Hematopoietic multipotent progenitor cell treated with erythropoietin and hydrocortisone succinate and interleukin-3 and kit ligand, for 4 days (in vitro differentiated cells): ENCODE measurements at regions not wholly inside any gene's neighbourhood (a gene's known extent, or its start where the extent isn't known, plus 50 kb on each side); places are given as distances from the start of the nearest gene placed in this dataset.

Experiments used
- DNase-seq: peaks from one replicate; pipeline ENCODE4 v3.0.0-alpha.2; 2015

DNA sequence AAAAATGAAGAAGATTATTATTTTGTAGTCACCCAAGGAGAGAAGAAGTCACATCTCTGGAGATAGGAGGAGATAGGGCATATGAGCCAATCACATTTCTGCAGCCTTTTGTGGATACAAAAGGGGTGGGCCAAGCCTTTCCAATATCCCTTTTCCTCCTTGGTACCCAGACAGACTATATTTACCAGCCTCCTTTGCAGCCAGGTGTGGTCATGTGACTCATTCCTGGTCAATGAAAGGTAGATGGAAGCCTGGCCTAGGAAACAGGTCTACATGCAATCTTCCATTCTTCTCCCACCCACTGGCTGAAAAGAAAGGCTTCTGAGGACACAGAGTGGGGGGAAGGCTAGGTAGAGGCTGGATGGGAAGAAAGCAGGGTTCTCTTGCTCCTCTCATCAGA, 58.1 kb upstream of the ERG start:
- DNase-seq, result no peak

DNA sequence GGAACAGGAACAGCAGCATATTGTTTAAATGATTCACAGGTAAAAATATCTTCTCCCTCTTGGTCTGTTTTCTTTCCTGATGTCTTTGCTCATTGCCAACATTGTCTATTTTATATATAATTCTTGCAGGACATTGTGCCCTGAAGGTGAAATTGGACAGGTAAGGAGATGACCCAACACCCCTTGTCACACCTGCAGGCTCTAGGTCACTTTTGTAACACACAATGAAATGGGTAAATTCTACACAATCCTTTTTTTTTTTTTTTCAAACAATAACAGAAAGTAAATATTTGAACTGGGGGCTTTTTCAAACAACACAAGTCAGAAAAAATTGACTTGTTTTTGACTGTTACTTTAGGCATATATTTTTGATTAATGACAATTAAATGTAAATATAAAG, 62.9 kb upstream of the ERG start:
- DNase-seq, result no peak

DNA sequence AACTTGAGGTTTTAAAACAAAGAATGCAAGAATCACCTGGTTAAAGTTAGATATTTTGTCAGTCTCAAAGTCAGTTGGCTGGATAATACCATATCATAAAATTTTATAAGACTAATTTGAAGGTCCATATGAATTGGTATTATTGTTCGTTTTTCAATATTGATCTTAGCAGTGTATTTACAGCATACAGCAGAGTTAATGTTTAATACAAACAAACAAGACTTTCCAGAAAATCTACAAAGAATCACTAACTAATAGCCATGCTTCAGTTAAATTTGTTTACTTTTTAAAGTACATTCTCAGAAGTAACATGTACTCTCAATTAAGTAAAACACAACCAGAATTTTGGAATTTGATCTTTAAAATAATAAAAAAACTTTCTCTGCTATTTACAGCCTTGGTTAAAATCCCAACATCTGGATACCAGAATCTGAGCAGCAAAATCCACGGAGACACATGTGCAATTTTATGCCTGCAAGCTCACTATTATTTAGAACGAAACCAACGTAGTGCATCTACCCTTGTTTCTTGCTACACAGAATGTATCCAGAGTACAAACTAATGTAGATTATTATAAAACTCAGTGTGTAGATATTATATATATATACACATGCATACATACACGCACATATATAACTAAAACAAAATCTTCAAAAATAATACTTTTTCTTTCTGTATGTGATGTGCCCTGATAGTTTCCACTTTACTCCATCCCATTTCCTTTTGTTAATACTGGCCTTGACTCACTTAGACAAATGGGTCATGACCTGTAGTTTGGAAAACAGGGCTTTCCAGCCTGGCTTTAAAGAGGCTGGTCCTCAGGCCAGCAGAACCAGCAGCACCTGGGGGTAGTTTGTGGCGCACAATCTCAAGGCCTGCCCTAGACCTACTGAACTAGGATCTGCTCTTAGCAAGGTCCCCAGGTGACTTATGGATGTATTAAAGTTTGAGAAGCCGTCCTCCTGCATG, 63.6 kb upstream of the ERG start:
- no peak for DNase-seq

DNA sequence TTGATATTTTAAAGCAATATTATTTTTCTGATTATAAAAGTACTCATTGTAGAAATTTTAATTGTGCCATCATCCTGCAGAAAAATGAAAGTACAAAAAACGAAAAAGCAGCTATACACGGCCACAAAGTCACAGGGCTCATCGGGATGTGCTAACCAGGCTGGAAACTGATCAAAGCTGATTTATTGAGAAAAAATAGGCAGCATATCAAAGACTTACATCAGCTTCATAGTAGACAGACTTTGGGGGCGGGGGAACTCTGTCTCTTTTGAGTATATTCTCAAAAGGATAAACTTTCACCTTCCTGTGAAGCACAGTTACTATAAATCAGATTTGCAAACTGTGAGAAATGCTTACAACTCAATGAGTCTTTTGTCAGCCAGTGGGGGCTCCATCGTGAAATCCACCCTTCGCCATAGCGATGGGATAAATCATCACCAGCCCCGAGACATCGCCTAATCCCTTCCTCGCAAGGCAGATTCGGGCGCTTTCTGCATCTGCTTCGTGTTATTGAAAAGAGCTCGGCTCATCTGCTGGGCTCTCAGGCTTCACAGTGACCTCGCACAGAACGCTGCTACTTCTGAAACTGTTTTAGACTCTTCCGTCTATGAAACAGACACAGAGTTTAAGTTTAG, 69.2 kb upstream of the ERG start:
- DNase-seq, result no peak

DNA sequence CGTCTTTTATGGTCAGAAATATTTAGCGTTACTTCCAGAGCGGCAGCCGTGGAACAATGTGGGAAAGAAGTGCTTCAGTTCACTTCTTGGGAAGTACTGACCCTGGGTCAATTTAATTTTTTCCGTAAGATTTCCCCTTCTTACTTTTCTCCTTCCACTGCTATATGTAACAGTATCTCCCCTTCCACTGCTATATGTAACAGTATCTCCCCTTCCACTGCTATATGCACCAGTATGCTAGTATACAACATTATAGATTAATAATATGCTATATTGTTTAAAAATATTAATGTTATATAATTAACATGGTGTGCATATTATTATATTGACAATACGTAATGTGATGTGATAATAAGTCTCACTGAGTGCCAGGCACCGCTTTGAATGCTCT, 69.7 kb upstream of the ERG start:
- DNase-seq, result no peak

DNA sequence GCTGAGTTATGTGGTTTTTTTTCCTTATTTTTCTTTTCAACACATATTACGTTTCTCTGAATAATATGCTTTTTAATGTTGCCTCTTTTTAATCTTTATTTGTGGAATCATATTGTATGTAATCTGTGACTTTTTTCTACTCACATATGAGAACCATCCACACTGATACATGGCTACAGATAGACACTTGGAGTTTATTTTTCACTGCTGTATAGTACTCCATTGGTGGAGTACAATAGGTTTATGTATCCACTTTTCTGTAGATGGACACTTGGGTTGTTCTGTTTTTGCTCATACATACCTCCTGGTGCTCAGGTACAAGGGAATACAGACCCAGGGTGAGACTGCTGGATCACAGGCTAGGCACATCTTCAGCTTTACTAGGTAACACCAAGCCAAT, 71.5 kb upstream of the ERG start:
- DNase-seq, result no peak

DNA sequence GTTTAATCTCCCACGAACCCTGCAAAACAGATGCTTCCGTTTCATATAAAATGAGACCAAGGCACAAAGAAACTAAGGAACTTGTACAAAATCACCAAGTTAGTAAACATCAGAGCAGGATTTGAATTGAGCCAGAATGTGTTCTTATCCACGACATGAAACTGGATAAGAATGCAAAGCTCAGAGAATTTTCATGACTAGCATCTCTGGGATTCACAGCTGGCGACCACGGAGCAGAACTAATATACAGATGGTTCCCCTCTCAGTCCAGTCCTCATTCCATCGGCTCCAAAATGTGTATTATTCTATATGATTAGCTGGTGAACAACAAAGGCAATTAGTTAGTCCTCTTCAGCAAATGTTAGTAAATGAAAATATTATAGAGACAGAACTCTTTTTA, 72.3 kb upstream of the ERG start:
- DNase-seq, result no peak

DNA sequence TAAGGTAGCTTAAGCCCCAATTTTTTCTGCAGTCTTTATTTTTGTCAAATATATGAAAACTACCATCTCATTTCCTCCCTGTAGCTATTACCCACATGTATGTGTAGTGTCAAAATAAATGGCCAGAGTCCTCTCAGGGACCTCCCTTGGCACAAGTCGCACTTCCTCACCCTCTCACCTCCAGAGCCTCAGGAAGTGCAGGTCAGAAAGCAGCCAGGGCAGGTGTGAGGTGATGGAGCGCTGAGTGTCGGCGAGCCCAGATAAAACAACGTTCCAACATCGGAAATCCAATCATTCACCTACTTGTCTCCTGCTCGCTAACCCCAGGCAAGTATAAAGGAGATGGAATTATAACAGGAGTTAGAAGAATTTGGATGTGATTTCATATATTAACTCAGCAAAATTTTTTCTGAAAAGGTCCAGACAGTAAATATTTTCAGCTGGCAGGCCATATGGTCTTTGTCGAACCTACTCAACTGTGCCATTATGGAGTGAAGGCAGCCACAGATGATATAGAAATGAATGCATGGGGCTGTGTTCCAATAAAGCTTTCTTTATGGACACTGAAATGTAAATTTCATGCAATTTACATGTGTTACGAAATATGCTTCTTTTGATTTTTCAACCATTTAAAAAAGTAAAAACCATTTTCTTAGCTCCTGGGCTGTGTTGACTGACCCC, 76.8 kb upstream of the ERG start:
- DNase-seq, result no peak

DNA sequence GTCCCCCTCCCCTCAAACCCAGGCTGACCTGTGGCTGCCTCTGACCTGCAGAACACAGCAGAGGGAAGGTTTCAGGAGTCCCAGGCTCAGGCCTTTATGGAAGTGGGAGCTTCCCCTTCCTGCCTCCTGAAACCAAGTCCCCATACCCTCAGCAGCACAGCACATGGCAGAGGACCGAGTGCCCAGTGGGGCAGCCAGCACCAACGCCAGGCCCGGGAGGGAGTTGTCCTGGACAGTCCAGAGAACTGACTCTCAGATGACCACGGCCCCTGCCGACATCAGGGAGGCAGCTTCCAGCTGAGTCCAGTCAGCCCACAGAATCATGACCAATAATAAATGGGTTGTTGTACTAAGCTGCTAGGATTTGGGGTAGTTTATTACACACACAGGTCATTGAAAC, 79.6 kb upstream of the ERG start:
- no peak for DNase-seq

DNA sequence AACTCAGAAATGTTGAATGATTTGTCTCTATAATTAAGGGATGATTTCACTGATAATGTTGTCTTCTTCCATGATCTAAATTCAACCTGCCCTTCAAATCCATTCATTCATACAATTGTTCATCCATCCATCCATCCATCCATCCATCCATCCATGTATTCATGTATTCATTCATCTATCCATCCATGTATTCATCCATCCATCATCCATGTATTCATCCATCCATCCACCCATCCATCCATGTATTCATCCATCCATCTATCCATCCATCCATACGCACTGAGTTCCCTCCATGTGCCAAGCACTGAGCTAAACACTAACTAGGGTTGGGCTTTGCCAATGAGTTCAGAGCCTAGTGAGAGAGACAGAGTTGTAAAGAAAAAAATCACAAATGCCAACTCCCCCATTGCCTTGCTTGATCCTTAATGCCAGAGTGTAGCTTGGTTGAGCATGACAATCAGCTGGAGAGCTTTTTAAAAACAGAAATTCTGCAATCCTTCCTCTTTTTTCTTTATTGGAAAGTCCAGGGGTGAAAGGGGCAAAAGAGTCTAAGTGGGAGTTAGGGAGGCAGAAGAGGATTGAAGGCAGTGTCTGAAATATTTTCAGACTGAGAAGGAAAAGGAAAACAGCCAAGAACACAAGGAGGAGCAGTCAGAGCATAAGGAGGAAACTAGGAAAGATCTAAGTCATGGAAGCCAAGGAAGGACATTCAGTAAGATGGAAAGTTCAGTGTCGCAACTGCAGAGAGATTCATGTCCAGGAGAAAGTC, 92.4 kb upstream of the ERG start:
- DNase-seq, result no peak

DNA sequence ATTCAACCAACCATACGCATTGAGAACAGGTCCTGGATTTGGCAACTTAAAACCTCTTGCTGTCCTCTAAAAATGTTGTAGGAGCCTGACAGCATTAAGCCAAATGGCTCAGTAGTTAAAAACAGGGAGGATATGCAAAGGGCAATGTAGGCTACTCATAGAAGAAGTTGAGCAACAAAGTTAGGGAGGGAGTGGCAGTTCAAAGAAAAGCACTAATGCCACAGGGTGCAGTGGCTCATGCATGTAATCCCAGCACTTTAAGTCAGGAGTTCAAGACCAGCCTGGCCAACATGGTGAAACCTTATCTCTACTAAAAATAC, 92.9 kb upstream of the ERG start:
- DNase-seq, result no peak

DNA sequence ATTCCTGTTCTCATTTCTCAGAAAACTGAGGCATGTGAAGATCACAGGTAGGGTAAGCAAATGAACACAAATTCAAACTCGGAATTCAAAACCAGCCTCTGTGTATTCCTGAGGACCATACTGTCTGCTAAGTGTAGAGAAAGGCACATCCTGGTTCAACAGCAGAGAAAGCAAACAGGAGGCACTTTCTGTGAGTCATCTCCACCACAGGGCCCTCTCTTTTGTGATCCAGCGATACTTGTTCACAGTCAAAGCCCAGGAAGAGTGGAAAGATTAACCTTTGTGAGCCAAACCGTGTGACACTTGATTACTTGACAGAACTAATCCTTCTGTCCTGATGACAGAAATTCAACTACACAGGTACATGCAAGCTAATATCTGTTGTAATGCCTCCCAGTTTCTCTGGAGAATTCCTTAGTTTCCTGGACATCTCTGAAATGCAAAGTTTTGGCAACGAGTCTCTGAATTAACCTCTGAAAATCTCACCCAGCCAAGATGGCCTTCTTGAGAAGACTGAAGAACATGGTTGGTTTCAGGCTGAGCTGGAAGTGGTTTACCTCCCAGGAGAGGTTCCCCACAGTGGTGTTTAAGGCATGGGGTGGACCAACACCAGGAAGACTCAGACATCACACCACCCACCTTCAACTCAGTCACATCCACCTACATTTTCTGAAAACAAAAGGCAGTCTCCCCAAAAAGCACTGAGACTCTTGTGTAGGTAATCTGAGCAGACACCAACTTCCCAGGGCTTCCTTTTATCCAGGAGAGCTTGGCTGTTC, 98.2 kb upstream of the ERG start:
- no peak for DNase-seq

DNA sequence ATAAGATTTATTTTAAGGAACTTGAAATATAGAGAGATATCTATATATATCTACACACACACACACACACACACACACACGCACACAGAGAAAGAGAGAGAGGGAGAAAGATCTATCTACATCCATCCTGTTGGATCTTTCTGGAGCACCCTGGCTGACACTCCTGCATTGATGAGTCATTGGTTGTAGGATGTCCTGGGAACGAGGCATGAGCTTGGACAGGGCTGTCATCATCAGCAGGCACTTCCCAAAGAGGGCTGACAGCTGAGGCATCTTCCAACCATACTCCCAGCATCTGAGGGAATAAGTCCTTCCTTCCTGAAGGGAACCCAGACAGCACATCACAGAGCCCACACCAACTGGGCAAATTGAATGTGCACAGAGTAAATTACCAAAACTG, 99.1 kb upstream of the ERG start:
- DNase-seq, result no peak

DNA sequence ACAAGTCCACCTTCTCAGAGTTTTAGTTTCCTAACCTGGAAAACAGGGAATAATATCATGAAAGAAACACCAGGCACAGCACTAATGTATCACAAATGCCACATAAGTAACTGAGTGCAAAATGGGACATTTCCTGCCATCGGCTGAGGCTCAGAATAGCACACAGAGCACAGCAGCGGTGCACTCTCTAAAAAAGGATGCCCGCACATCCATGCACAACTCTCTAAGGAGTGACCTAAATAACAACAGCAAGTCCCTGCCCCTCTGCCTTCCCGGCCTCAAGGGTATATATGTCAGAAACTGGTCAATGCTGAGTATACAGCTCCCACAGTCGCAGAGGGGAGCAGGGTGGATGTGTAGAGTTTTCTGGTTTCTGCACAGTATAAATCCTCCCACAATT, 100.1 kb upstream of the ERG start:
- no peak for DNase-seq

DNA sequence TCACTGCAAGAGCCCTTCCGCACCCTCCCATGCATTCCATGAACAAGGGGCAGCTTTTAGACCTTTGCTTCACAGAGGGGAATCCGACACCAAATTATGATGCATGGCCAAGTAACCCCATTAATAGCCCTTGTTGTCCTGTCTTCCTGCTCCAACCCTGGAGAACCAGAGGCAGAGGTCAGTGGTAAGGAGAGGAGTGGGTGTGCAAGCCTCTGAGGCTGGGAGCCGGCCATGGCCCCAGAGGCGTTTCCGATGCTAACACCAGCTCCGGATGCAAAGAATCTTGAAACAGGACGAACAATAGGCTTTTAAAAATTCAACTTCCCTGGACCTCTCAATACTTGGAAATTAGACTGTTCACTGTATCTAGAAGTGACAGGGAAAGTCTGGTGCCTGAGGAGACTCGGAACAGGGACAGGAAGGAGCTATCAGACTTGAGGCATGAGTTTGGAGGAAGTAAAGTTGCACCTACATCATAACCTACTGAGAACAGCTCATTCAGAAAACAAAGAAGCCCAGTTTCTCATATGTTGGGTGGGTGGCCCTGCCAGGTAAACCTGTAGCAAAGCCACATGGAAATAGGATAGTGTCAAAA, 101.2 kb upstream of the ERG start:
- peak; percentile 13 for DNase-seq

DNA sequence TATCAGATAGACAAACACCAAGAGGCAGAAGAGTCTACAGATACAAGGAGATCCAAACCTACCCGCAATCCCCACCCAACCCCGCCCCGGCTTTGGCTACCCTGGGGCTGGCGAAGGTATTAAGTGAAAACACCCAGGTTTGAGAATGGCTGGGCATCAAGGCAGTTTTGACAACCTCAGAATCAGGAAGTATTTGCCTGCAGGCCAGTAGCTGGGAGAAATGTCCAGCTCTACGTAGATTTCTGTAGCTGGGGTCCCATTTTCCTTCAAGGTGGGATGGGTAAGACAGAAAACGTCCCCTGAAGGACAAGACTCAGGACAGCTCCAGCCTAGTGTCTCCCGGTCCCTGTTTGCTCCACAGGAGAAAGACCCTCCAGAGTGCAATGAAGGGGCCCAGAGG, 101.8 kb upstream of the ERG start:
- no peak for DNase-seq

DNA sequence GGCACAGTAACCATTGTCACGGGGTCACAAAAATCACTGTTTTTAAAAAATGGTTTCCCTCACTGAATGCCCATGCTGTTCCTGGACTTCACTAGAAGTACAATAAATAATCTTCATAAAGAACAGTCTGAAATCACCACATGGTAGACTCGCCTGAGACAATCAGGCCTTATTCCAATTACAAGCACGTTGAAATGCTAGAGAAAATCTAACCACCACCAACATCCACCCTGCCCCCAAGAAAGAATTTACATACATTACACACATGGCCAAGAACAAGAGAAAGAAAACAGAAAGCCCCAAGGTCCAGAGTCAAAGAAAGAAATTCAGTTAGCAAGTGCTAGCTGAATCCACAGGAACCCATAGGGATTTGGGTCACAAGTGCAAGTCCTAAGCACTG, 107.0 kb upstream of the ERG start:
- DNase-seq, result no peak

DNA sequence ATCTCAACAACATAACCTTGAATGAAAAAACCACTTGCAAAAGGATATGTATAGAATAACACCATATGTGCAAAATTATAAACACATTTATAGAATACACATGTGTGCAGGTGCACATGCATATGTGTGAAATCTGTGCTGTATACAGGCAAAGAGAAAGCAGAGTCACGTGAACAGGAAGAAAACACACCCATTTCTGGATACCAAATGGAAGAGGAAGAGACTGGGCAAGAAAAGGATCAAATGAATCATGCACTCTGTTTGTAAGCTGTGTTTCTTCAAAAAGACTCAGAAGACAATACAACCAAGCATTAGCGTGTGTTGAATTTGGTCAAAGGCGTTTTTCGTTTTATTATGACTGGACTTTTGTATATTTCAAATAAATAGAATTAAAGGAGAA, 111.3 kb upstream of the ERG start:
- no peak for DNase-seq

DNA sequence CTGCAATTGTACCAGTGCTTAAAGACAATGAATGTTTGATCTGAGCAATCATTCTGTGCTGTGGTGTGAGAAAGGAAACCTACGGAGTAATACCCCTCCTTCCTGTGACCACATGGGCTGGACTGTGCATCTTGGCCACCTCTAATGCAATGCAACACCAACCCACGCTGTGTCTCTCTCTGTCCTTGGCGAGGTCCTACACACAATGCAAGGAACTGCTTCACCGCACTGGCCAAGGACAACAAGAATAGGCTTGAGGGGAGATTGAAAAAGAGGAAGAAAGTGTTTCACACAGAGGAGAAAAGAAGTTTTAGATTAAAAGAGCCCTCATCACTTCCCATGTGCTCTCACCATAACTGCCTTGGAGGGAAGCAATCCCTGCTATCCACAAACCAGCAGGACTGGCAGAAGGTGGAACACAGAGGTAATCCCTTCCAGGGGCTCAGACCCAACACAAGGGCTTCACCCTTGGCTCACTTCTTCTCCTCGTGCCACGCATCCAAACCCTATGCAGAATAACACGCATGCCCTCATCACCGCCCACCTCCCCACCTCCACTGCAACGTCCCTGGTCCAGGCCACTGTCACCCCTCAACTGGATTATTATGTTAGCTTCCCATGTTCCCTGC, 112.5 kb upstream of the ERG start:
- peak; percentile 53 for DNase-seq

DNA sequence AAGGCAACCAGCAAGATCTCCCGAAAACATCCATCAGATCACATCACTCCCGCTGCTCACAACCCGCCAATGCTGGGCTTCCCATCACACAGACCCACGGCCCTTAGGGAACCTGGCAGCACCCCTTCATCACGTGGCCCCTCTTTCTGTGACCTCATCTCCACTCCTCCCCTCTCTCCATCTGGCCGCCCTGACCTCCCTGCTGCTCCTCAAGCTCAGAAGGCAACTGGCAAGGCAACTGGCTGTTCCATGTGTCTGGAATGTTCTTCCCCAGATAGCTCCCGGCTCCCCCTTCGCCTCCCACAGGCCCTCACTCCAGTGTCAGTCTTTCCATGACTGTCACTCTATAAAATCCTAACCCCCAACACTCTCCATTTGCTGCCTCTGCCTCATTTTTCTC, 113.0 kb upstream of the ERG start:
- DNase-seq, result no peak

DNA sequence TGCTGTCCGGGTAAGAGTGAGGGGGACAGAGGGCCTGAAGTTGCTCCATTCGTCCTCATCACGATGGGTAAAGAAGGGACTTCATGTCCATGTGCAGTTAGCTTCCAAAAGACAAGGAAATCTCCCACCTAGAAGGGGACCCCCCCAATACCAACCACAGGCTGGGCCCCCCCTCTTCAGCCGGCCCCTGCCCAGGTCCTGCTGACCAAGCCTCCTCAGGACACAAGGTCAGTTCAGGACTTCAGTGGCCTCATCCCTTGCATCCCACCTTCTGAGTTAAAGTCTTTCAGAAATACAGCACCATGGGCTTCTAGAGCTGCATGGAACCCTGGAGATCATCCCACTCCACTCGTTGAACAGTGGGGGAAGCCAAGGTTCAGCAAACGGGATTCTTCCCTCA, 115.4 kb upstream of the ERG start:
- DNase-seq, result no peak

DNA sequence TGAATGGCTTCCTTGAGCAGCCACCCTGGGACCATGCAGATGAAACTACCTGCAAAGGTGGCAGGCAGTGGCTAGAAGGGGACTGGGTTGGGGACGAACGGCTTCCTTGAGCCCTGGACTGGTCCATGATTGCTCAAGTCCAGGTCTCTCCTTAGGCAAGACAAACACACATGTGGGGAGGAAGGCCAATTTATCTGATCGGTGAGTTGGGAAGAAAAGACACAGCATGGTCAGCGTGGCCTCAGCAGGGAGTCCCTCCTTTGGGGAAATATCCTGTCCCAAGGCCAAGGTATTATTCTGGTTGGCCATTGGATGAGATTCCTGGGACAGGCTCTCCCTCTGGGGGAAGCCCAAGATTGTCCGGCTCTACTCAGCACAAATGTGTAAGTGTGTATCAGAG, 116.3 kb upstream of the ERG start:
- no peak for DNase-seq
